Mammary epithelial cell (primary cell): ENCODE measurements at regions not wholly inside any gene's neighbourhood (a gene's known extent, or its start where the extent isn't known, plus 50 kb on each side); places are given as distances from the start of the nearest gene placed in this dataset.
"Not testable (repeated sequence)": the region's sequence is repeated elsewhere in the genome, so short reads cannot be mapped to it uniquely, and the experiment has no call there.

Experiments
- EZH2 ChIP-seq: IDR thresholded peaks from 2 replicates; pipeline ENCODE4 v1.6.1; 2012; ENCODE audit warnings: low read length, inconsistent platforms, borderline replicate concordance
- TF ChIP-seq, protein P1 (sequence below), 2 donors: IDR thresholded peaks in 1 of 2; conservative IDR thresholded peaks in 1 of 2; 2 replicates each; pipeline ENCODE4 v1.5.1; 2011 to 2012; ENCODE audit warnings: inconsistent platforms in 2 of 2, low read length in 2 of 2, mild to moderate bottlenecking in 2 of 2, control low read depth in 1 of 2, low read depth in 1 of 2; ENCODE audit not compliant: insufficient read depth in 1 of 2; ENCODE audit errors: extremely low read depth in 1 of 2

DNA sequence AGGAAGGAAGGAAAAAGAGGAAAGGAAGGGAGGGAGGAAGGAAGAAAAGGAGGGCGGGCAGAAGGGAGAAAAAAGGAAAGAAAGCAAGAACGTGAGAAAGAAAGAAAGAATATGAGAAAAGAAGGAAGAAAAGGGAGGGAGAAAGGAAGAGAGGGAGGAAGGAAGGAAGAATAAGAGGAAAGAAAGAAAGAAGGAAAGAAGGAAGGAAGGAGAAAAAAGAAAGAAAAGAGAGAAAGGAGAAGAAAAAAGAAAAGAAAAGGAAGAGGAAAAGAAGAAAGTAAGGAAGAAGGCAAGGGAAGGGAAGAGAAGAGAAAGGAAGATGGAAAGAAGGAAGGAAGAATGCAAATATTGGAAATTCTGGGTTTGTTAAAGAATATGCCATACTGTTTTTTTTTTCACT, 1332.4 kb downstream of the TP53TG3F start:
- TF ChIP-seq, protein P1, sequence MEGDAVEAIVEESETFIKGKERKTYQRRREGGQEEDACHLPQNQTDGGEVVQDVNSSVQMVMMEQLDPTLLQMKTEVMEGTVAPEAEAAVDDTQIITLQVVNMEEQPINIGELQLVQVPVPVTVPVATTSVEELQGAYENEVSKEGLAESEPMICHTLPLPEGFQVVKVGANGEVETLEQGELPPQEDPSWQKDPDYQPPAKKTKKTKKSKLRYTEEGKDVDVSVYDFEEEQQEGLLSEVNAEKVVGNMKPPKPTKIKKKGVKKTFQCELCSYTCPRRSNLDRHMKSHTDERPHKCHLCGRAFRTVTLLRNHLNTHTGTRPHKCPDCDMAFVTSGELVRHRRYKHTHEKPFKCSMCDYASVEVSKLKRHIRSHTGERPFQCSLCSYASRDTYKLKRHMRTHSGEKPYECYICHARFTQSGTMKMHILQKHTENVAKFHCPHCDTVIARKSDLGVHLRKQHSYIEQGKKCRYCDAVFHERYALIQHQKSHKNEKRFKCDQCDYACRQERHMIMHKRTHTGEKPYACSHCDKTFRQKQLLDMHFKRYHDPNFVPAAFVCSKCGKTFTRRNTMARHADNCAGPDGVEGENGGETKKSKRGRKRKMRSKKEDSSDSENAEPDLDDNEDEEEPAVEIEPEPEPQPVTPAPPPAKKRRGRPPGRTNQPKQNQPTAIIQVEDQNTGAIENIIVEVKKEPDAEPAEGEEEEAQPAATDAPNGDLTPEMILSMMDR (conservative IDR thresholded peaks at IDR 0.05 in 1 of 2, IDR thresholded peaks at IDR 0.05 in 1 of 2; ENCODE audit: extremely low read depth in 1 of 2, insufficient read depth in 1 of 2, low read depth in 1 of 2, low read length in 2 of 2): not testable (repeated sequence)
- not testable (repeated sequence) for TF ChIP-seq EZH2
